C4-2B (cell line): ENCODE measurements at regions not wholly inside any gene's neighbourhood (a gene's known extent, or its start where the extent isn't known, plus 50 kb on each side); places are given as distances from the start of the nearest gene placed in this dataset.

Experiments
- H3K27ac ChIP-seq: fragments of 450-650 bp; 2 replicates; pipeline ENCODE4 v1.5.1; 2017
- CTCF ChIP-seq: fragments of 450-650 bp; conservative IDR thresholded peaks from 2 replicates; pipeline ENCODE4 v1.5.1; 2017; ENCODE audit warnings: mild to moderate bottlenecking
- ZFX ChIP-seq: fragments of 450-650 bp; IDR thresholded peaks from 2 replicates; pipeline ENCODE4 v1.6.1; 2017

GRCh38 chr2:126599062-126599461 lies 56.9 kb upstream of the GYPC start:
- no peak overlapping the region for H3K27ac ChIP-seq
- TF ChIP-seq CTCF (no peak), ZFX (no peak)

- no peak for TF ChIP-seq ZFX
- TF ChIP-seq CTCF = no peak
- no peak overlapping the region for H3K27ac ChIP-seq
These were observed 55.2 kb upstream of the GYPC start for GRCh38 chr2:126600742-126601141.

GRCh38 chr2:126602334-126602733 lies 53.6 kb upstream of the GYPC start:
- TF ChIP-seq ZFX = no peak
- TF ChIP-seq CTCF = no peak
- H3K27ac ChIP-seq = no peak overlapping the region
